Stimulated activated naive CD8-positive, alpha-beta T cell treated with anti-CD3 and anti-CD28 coated beads, Interleukin-15, amount 100 ng/mL, for 72 hours (primary cell): ENCODE measurements at regions not wholly inside any gene's neighbourhood (a gene's known extent, or its start where the extent isn't known, plus 50 kb on each side); places are given as distances from the start of the nearest gene placed in this dataset.

Experiments used
- ATAC-seq: fragments of 150-1000 bp; cut with Tn5 transposase; 2 replicates; pipeline ENCODE4 v1.10.0; 2021; ENCODE audit warnings: mild to moderate bottlenecking, moderate library complexity
- DNase-seq, 2 donors: peaks; one replicate each; pipeline ENCODE4 v3.0.0; 2021 to 2022
- H3K27ac Mint-ChIP-seq, 2 donors: one replicate each; pipeline ENCODE4 v1.8.0; 2022; ENCODE audit warnings: mild to moderate bottlenecking in 2 of 2, mixed read lengths in 2 of 2, moderate library complexity in 2 of 2
- H3K27me3 Mint-ChIP-seq: one replicate; pipeline ENCODE4 v1.8.0; 2022; ENCODE audit warnings: mixed read lengths
- H3K4me1 Mint-ChIP-seq: one replicate; pipeline ENCODE4 v1.8.0; 2022; ENCODE audit warnings: mild to moderate bottlenecking, mixed read lengths
- H3K4me3 Mint-ChIP-seq, 2 donors: one replicate each; pipeline ENCODE4 v1.8.0; 2022; ENCODE audit warnings: mild to moderate bottlenecking in 2 of 2, mixed read lengths in 2 of 2, moderate library complexity in 1 of 2
- H3K9me3 Mint-ChIP-seq, 2 donors: one replicate each; pipeline ENCODE4 v1.8.0; 2022; ENCODE audit warnings: mixed read lengths in 2 of 2

- Mint-ChIP-seq H3K9me3 (no peaks in the 10 kb centered on the region), H3K4me3 (no peak overlapping the region), H3K4me1 (no peaks in the 10 kb centered on the region), H3K27me3 (peaks cover 33% of the 10 kb centered on the region), H3K27ac (no peak overlapping the region)
- DNase-seq: no peak
- ATAC-seq: no peak
Measured at GRCh38 chr2:118464546-118465265, 376.4 kb downstream of the INSIG2 start.

DNA sequence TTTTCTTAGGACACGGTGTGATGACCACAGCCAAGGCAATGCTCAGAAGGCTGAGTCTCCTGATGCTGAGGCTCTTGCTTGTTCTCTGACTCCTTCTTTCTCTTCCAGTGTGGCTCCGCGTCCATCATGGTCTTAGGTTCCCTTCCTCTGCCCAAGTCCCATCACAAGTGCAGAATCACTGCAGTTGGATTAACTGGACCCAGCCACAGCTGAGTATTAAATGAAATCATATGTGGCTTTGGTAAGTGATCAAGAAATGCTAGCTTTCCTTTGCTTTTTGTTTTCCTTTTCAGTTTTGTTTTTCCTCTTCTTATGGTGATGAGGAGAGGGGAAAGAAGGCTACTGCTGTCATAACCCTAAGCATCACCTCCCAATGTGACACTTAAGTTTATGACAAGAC, 375.8 kb downstream of the INSIG2 start:
- Mint-ChIP-seq H3K27ac (no peak overlapping the region), H3K4me3 (no peak overlapping the region), H3K9me3 (no peaks in the 10 kb centered on the region), H3K4me1 (no peaks in the 10 kb centered on the region), H3K27me3 (peaks cover 30% of the 10 kb centered on the region)
- ATAC-seq: no peak
- no peak for DNase-seq

- Mint-ChIP-seq H3K9me3 (no peaks in the 10 kb centered on the region), H3K27me3 (peaks cover 40% of the 10 kb centered on the region), H3K4me3 (no peak overlapping the region), H3K27ac (no peak overlapping the region), H3K4me1 (no peaks in the 10 kb centered on the region)
- no peak for ATAC-seq
- no peak for DNase-seq
Measured at GRCh38 chr2:118460425-118460824, 372.2 kb downstream of the INSIG2 start.

DNA sequence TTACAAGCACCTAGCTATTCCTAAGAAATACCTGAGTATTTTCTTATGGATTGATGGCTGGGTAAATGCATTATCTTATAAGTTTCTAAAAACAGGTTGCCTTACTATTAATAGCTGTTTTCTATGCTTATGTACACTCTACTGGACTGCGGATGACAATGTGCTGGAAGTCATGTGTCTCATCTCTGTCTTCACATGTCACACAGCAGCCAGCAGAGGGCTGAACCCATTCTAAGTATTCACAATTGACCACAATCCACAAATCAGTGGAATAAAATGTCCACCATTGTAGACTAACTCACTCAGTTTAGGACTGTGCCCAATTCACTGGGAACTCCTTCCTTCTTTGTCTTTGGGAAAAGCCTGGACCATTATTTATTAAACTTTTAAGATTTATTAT, 371.2 kb downstream of the INSIG2 start:
- H3K4me3 Mint-ChIP-seq: no peak overlapping the region
- no peaks in the 10 kb centered on the region for H3K9me3 Mint-ChIP-seq
- ATAC-seq: no peak
- no peaks in the 10 kb centered on the region for H3K4me1 Mint-ChIP-seq
- no peak for DNase-seq
- H3K27me3 Mint-ChIP-seq: peaks cover 42% of the 10 kb centered on the region
- H3K27ac Mint-ChIP-seq: no peak overlapping the region

DNA sequence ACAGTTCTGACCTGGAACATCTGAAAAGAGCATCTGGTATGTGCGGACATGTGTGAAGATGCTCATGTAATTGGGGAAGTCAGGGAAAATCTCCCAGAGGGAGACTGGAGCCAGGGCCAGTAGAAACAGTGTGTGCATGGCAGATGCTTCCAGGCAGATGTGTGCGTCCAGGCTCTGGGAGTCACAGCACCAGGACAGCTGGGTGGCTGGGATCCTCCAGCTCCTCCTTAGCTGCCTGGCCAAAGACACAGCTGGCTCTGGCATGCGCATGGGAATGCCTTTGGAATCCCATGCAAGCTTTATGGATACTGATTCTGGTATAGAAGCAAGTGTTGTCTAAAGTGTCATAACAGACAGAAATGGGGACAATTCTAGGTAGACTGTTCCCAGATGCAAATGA, 369.7 kb downstream of the INSIG2 start:
- H3K27ac Mint-ChIP-seq: no peak overlapping the region
- DNase-seq (no peak), ATAC-seq (no peak)
- peaks cover 51% of the 10 kb centered on the region for H3K27me3 Mint-ChIP-seq
- H3K4me1 Mint-ChIP-seq: no peaks in the 10 kb centered on the region
- no peaks in the 10 kb centered on the region for H3K9me3 Mint-ChIP-seq
- no peak overlapping the region for H3K4me3 Mint-ChIP-seq

DNA sequence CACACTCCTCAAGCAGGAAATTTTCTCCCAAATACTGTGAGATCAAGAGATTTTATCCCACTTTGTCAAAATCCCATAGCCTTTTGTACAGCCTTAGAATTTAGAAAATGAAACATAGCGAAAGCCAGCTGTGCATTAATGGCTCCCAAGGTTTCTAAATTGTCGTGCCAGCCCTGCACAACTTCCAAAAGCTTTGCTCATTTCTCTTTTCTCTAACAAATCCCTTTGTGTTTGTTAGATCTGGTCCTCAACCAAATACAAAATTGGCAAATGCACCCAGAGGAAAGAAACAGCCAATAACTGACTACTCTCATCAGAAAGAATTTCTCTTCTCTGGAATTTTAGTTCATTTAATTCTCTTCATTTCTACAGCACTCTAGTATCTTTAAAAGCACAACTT, 361.1 kb downstream of the INSIG2 start:
- no peak for DNase-seq
- no peaks in the 10 kb centered on the region for H3K4me1 Mint-ChIP-seq
- no peak overlapping the region for H3K4me3 Mint-ChIP-seq
- H3K27me3 Mint-ChIP-seq: peaks cover 21% of the 10 kb centered on the region
- H3K9me3 Mint-ChIP-seq: no peaks in the 10 kb centered on the region
- ATAC-seq: no peak
- H3K27ac Mint-ChIP-seq: no peak overlapping the region

GRCh38 chr2:118443596-118443995, 355.3 kb downstream of the INSIG2 start:
- ATAC-seq: no peak
- H3K4me1 Mint-ChIP-seq: no peaks in the 10 kb centered on the region
- no peak for DNase-seq
- H3K27ac Mint-ChIP-seq: no peak overlapping the region
- no peak overlapping the region for H3K4me3 Mint-ChIP-seq
- no peaks in the 10 kb centered on the region for H3K9me3 Mint-ChIP-seq
- H3K27me3 Mint-ChIP-seq: peaks cover 4% of the 10 kb centered on the region

DNA sequence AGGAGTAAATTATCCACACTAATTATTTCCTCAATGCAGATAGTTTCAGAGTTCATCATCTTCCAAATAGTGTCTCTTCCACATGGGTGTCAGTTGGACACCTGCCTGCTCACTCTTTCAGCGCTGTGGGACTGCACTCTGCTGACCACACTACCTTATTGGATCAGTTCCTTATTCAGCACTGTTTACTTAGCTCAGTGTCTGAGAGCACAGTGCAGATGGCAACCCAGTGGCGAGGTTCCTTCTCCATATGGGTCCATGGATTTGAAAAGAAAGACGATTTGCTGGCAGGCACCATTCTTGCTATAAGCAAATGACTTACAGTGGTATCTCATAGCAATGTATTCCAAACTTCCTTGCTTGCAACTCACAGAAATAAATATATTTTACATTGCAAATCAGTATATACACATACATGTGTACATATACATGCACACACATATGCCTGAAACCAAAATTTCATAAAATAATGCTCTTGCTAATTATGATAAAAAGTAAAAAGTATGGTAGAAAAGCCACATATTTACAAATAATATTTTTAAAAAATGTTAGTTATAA, 354.8 kb downstream of the INSIG2 start:
- ATAC-seq (no peak), DNase-seq (no peak)
- Mint-ChIP-seq H3K4me3 (no peak overlapping the region), H3K27me3 (no peaks in the 10 kb centered on the region), H3K27ac (no peak overlapping the region), H3K9me3 (no peaks in the 10 kb centered on the region), H3K4me1 (no peaks in the 10 kb centered on the region)

- H3K4me3 Mint-ChIP-seq: no peak overlapping the region
- no peaks in the 10 kb centered on the region for H3K9me3 Mint-ChIP-seq
- H3K27ac Mint-ChIP-seq: no peak overlapping the region
- no peaks in the 10 kb centered on the region for H3K27me3 Mint-ChIP-seq
- ATAC-seq (no peak), DNase-seq (no peak)
- H3K4me1 Mint-ChIP-seq: no peaks in the 10 kb centered on the region
Measured at GRCh38 chr2:118442046-118442445, 353.8 kb downstream of the INSIG2 start.

DNA sequence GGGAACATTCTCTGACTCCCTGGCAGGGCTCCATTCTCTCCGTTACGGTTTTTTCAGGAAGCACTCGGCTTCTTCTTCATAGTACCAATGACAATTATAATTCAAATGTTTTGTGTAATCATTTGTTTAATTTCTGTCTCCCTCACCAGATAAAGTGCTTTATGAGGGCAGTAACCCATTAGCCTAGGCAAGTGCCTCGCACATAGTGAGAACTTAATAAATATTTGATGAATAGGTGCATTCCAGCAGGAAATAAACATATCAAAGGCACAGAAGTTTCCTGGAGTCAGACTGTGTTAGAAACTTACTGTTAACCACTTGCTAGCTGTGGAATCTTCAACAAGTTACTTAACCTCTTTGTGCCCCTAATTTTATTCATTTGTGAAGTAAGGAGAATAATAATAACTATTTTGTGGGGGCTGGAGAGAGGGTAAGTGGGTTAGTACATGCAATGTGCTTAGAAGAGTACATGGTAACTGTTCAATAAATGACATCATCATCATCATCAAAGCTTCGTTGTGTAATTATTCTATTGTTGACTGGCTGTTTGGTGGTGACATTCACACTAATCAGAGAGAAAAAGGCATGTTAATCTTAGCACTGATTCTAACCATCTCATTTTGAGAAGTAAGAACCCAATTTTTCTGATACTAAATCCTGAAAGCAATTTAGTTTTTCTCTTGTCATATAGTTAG, 352.3 kb downstream of the INSIG2 start:
- Mint-ChIP-seq H3K4me1 (no peaks in the 10 kb centered on the region), H3K9me3 (peaks cover 0 to 4% of the 10 kb centered on the region in 2 donors), H3K4me3 (no peak overlapping the region), H3K27ac (no peak overlapping the region), H3K27me3 (peaks cover 7% of the 10 kb centered on the region)
- DNase-seq (no peak), ATAC-seq (no peak)

DNA sequence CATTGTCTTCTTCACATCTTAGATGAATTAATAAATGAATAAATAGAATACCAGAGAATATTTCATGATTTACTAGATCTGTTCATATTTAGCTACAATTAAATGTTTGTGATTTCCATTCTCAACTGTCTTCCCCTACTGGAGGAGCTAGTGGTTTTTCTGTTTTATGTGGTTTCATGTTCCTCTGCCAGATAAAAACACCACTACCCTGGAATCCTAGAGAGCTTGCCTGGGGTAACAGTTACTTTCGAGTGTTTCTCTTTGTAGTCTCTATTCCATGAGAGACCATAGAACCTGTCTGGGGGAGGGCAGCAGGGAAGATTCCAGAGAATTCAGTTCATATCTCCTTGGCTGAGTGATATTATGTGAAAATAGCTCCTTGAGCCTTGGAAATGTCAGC, 349.2 kb downstream of the INSIG2 start:
- ATAC-seq (no peak), DNase-seq (no peak)
- Mint-ChIP-seq H3K4me3 (no peak overlapping the region), H3K27ac (no peak overlapping the region), H3K9me3 (peaks cover 0 to 7% of the 10 kb centered on the region in 2 donors), H3K4me1 (no peaks in the 10 kb centered on the region), H3K27me3 (peaks cover 19% of the 10 kb centered on the region)

GRCh38 chr2:118431997-118432396, 343.7 kb downstream of the INSIG2 start:
- H3K9me3 Mint-ChIP-seq: peaks cover 0 to 7% of the 10 kb centered on the region in 2 donors
- H3K27me3 Mint-ChIP-seq: peaks cover 35% of the 10 kb centered on the region
- DNase-seq: no peak
- no peaks in the 10 kb centered on the region for H3K4me1 Mint-ChIP-seq
- no peak overlapping the region for H3K4me3 Mint-ChIP-seq
- no peak for ATAC-seq
- no peak overlapping the region for H3K27ac Mint-ChIP-seq

GRCh38 chr2:118431586-118431985, 343.3 kb downstream of the INSIG2 start:
- H3K27ac Mint-ChIP-seq: no peak overlapping the region
- peaks cover 0 to 7% of the 10 kb centered on the region in 2 donors for H3K9me3 Mint-ChIP-seq
- H3K4me3 Mint-ChIP-seq: no peak overlapping the region
- no peak for DNase-seq
- peaks cover 35% of the 10 kb centered on the region for H3K27me3 Mint-ChIP-seq
- H3K4me1 Mint-ChIP-seq: no peaks in the 10 kb centered on the region
- no peak for ATAC-seq

GRCh38 chr2:118431165-118431517, 342.9 kb downstream of the INSIG2 start:
- no peak for ATAC-seq
- Mint-ChIP-seq H3K27ac (no peak overlapping the region), H3K4me3 (no peak overlapping the region), H3K27me3 (peaks cover 34% of the 10 kb centered on the region), H3K4me1 (no peaks in the 10 kb centered on the region), H3K9me3 (peaks cover 0 to 7% of the 10 kb centered on the region in 2 donors)
- DNase-seq: no peak

DNA sequence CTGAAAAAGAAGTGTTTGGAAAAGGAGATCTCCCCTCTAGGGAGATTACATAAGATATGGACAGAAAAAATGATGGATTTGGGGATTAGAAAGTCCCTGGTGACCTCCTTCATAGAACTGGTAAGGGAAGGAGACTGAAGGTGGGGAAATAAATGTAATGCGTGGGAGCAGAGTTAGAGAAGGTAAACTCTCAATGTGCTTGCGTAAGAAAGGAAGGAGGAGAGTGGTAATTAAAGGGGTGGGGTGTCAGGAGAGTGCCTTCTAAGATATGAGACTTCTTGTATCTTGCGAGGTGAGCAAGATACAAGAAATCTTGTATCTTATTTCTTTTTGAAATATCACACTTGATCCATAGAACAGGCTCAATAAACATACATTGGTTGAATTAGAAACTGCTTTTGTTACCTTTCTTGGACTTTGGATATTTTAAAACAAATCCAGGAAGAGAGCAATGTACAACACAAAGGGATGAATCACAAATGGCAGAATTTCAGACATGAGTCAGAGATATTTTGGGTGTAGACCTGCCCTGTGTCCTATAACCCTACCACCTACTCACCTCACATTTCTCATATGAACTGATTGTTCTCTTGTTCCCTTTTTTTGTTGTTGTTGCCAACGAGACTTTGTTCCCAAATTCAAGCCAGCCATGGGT, 342.4 kb downstream of the INSIG2 start:
- Mint-ChIP-seq H3K4me3 (no peak overlapping the region), H3K27ac (no peak overlapping the region), H3K27me3 (peaks cover 29% of the 10 kb centered on the region), H3K4me1 (no peaks in the 10 kb centered on the region), H3K9me3 (peaks cover 0 to 5% of the 10 kb centered on the region in 2 donors)
- ATAC-seq (no peak), DNase-seq (no peak)

DNA sequence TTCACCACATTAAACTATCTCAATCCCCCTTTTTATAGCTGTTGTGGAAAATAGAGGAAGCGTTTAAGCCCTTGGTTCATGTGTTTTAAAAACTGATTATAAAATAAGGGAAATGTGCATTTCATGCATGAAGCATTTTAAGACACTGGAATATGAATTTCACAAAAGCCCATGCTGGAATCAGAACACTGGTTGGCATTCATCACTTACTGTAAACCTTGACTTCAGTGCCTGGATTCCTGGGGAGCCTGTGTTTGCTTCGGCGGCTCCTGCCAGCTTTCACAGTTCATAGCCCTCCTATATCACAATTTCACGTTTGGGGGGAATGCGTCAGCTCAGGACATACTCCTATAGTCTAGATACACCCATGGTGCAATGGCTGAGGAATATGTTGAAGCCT, 336.9 kb downstream of the INSIG2 start:
- Mint-ChIP-seq H3K4me3 (no peak overlapping the region), H3K27me3 (peaks cover 30% of the 10 kb centered on the region), H3K9me3 (peaks cover 4 to 7% of the 10 kb centered on the region in 2 donors), H3K27ac (no peak overlapping the region), H3K4me1 (no peaks in the 10 kb centered on the region)
- no peak for ATAC-seq
- DNase-seq: no peak
